ENCODE measurements at regions not wholly inside any gene's neighbourhood (a gene's known extent, or its start where the extent isn't known, plus 50 kb on each side); places are given as distances from the start of the nearest gene placed in this dataset.

GRCh38 chr6:139722530-139722929 lies 348.1 kb upstream of the CITED2 start:
- no peak for DNase-seq (ENCODE audit: low read depth)
- no peaks in the 10 kb centered on the region for H3K79me2 ChIP-seq (ENCODE audit: insufficient read depth, low read length)
- no peak overlapping the region for H3K4me2 ChIP-seq (ENCODE audit: low read length)
- no peak for FAIRE-seq
- Mint-ChIP-seq H3K27ac (ENCODE audit: unreplicated experiment) (no peak overlapping the region), H3K27me3 (ENCODE audit: low read depth, unreplicated experiment) (no peaks in the 10 kb centered on the region), H3K9me3 (ENCODE audit: unreplicated experiment) (no peaks in the 10 kb centered on the region), H3K4me1 (ENCODE audit: low read depth, unreplicated experiment) (no peaks in the 10 kb centered on the region), H3K4me3 (ENCODE audit: unreplicated experiment) (no peak overlapping the region), H3K36me3 (ENCODE audit: low read depth, unreplicated experiment) (no peaks in the 10 kb centered on the region)
- H3K27ac ChIP-seq (ENCODE audit: low read depth, low read length): no peak overlapping the region
- no peak overlapping the region for H3K4me3 ChIP-seq (ENCODE audit: insufficient read depth, low read depth, low read length)
- H4K20me1 ChIP-seq (ENCODE audit: insufficient read depth, low read length): no peaks in the 10 kb centered on the region
- H3K36me3 ChIP-seq (ENCODE audit: insufficient read depth, low read length): no peaks in the 10 kb centered on the region
- H2AFZ ChIP-seq (ENCODE audit: low read depth, low read length): no peak overlapping the region
- no peaks in the 10 kb centered on the region for H3K27me3 ChIP-seq (ENCODE audit: insufficient read depth, low read length)
- no peak overlapping the region for H3K9ac ChIP-seq (ENCODE audit: low read length)
- H3K4me1 ChIP-seq (ENCODE audit: insufficient read depth, low read length): no peaks in the 10 kb centered on the region
- no peaks in the 10 kb centered on the region for H3K9me3 ChIP-seq (ENCODE audit: insufficient read depth, low read depth, low read length)
- TF ChIP-seq CTCF (IDR thresholded peaks at IDR 0.05; ENCODE audit: insufficient read depth, low read depth, low read length) (no peak), EZH2 (IDR thresholded peaks at IDR 0.05; ENCODE audit: insufficient read depth, low read length) (no peak)

DNA sequence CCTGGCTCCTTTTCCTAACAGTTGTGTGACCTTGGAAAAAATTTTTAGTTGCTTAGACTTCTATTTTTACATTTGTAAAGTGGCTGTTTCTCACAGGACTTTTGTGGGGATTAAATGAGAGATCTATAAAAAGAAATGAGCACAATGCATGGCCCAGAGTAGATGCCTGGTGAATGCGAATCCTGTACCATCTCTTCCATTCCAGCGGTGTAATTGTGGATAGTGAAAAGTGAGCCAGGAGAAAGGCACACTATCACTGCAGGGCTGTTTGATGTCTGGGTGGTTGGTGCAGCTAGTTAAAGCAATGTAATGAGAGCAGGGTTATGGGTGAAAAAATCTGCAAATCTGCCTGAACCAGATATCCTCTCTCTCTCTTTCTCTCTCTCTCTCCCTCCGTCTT lies 347.5 kb upstream of the CITED2 start:
- no peak overlapping the region for H3K27ac Mint-ChIP-seq (ENCODE audit: unreplicated experiment)
- H3K27me3 Mint-ChIP-seq (ENCODE audit: low read depth, unreplicated experiment): no peaks in the 10 kb centered on the region

More for the DNA sequence above, 347.5 kb upstream of the CITED2 start:
- Histone ChIP-seq H3K4me2 (ENCODE audit: low read length) (no peak overlapping the region), H3K36me3 (ENCODE audit: insufficient read depth, low read length) (no peaks in the 10 kb centered on the region), H3K4me3 (ENCODE audit: insufficient read depth, low read depth, low read length) (no peak overlapping the region), H2AFZ (ENCODE audit: low read depth, low read length) (no peak overlapping the region), H3K27ac (ENCODE audit: low read depth, low read length) (no peak overlapping the region), H3K9me3 (ENCODE audit: insufficient read depth, low read depth, low read length) (no peaks in the 10 kb centered on the region), H3K27me3 (ENCODE audit: insufficient read depth, low read length) (no peaks in the 10 kb centered on the region), H3K79me2 (ENCODE audit: insufficient read depth, low read length) (no peaks in the 10 kb centered on the region), H3K9ac (ENCODE audit: low read length) (no peak overlapping the region), H4K20me1 (ENCODE audit: insufficient read depth, low read length) (no peaks in the 10 kb centered on the region), H3K4me1 (ENCODE audit: insufficient read depth, low read length) (no peaks in the 10 kb centered on the region)
- FAIRE-seq (no peak), DNase-seq (ENCODE audit: low read depth) (no peak)
- Mint-ChIP-seq H3K4me1 (ENCODE audit: low read depth, unreplicated experiment) (no peaks in the 10 kb centered on the region), H3K4me3 (ENCODE audit: unreplicated experiment) (no peak overlapping the region), H3K36me3 (ENCODE audit: low read depth, unreplicated experiment) (no peaks in the 10 kb centered on the region), H3K9me3 (ENCODE audit: unreplicated experiment) (no peaks in the 10 kb centered on the region)
- TF ChIP-seq CTCF (IDR thresholded peaks at IDR 0.05; ENCODE audit: insufficient read depth, low read depth, low read length) (no peak), EZH2 (IDR thresholded peaks at IDR 0.05; ENCODE audit: insufficient read depth, low read length) (no peak)
